ENCODE measurements at regions not wholly inside any gene's neighbourhood (a gene's known extent, or its start where the extent isn't known, plus 50 kb on each side); places are given as distances from the start of the nearest gene placed in this dataset.
"Not testable (repeated sequence)": the region's sequence is repeated elsewhere in the genome, so short reads cannot be mapped to it uniquely, and the experiment has no call there.

- FAIRE-seq: not testable (repeated sequence)
Measured at GRCh38 chr22:48911067-48911466, 916.6 kb downstream of the BRD1 start.

DNA sequence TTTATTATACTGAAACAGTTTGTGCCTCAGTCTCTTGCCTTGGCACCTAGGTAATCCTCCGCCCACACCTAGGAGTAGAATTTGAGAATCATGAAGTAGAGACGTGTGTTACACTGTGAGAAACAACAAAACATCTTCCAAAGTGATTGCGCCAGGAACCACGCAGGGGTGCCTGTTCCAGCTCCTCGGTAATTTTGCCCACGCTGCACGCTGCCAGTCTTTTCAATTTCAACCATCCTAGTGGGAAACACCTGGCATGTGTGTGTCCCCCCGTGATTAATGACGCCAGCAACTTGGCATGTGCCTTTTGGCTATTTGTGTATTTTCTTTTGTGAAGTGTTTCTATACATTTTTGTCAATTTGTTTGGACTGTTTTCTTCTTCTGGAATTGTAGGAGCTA lies 919.1 kb downstream of the BRD1 start:
- FAIRE-seq: no peak

GRCh38 chr22:48907591-48907990 lies 920.1 kb downstream of the BRD1 start:
- no peak for FAIRE-seq

GRCh38 chr22:48906216-48906835 lies 921.3 kb downstream of the BRD1 start:
- FAIRE-seq: no peak

DNA sequence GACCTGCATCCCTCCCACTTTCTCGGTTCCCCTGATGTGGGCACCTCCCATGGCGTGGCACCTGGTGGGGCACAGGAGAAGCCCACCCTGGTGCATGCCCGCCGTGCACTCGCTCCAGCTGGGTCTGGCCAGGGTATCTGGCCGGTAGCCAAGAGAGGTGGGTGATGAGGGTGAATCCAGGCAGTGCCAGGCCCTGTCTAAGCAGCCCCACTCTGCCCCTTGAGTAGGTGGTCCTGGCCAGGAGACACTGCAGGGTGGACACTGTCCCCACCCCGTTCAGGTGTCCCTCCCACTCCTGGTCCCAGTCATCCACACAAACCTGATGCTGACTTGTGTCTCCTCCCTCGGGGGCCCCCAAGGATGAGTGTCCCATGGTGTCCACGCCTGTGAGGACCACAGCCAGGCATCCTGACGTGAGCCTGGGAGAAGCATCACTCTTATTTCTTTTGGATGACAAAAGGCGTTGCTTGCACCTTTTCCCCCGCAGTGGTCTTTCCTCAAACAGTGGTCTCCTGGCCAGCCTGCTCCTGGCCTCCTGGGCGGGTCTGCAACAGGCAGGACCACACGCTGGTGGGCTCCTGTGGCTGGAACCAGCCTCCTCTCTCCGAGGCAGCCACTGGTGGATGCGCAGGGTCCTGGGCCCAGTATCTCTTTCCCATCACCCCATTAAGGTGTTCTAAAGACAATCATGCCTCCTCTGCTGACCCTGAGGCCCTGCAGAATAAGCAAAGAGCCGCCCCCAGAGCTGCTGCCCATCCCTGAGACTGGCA lies 922.3 kb downstream of the BRD1 start:
- no peak for FAIRE-seq

- no peak for FAIRE-seq
Measured at GRCh38 chr22:48902983-48903650, 924.6 kb downstream of the BRD1 start.

DNA sequence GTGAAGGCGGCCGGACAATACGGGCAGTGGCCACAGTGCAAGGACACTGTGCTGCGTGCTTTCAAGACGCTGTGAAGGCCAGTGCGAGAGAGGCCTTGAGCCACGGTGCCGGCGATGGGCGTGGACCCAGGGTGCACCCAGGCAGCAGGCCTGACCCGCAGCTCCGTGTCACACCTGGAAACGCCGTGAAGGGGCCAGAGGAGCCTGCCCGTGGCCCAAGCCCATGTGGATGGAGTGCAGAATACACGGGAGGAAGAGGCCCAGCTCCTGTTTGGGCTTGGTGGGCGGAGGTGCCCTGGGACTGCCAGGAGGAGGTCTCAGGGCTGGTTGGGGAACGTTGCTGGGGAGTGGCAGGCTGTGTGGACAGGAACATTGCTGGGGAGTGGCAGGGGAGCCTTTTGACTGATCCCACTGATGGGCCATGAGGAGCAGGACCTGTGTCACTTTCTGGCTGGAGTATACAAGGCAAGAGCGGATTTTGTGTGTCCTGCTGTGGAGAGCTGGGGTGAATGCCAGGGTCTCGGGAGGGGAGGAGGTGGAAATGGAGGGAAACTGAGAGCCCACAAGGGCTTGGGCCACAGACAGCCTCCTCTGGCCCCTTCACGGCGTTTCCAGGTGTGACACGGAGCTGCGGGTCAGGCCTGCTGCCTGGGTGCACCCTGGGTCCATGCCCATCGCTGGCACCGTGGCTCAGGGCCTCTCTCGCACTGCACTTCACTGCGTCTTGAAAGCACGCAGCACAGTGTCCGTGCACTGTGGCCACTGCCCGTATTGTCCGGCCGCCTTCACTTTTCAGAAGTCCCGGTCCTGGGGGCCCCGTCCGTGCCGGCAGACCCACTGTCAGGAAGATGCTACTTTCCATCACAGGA lies 925.4 kb downstream of the BRD1 start:
- FAIRE-seq: no peak

- no peak for FAIRE-seq
Measured at GRCh38 chr22:48901324-48901723, 926.3 kb downstream of the BRD1 start.

DNA sequence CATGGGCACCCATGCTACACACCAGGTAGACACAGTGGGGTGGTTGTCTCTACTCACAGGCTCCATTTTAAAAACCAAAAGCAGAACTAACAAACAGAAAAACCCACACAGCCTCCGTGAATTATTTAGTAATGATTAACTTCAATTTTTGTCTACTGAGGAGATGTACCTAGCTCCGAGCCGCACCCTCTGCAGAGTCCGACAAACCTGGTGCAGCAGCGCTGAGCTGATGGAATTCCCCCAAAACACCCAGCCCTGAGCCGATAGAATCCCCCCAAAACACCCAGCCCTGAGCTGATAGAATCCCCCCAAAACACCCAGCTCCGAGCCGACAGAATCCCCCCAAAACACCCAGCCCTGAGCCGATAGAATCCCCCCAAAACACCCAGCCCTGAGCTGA lies 927.0 kb downstream of the BRD1 start:
- no peak for FAIRE-seq

- FAIRE-seq: no peak
Measured at GRCh38 chr22:48900327-48900597, 927.4 kb downstream of the BRD1 start.

DNA sequence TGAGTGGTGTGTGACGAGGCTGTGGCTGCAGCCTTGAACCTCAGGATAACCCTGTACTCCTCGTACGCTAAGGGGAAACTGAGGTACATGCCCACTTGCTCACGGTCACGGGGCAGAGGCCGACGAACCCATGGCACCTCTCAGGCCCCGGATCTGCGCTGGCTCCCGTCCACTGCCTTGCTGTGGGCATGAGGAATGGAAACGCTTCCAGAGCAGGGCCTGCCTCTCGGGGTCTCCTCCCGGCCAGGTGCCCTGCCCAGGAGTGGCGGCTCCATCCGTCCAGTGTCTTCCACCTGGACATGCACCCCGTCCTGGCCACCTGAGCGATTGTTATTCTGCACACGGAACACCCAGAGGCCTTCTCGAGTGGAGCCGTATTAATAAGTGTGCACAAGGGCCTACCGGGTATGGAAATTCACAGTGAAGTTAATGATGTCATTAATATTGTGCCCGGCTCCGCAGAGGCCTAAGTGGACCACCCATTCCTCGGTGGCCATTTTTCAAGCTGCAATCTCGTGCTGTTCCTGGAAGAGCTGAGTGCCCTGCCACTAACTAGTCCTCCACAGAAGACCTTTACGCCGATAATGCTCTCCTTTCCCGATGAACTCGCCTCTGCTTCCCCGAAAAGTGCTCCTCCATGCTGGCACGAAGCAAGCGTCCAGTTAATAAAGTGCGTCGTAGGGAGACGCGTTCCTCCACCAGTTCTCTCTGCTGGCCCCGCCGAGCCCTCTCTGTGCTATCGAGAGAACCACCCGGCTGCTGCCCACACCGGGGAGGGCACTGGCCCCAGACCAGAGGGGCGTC lies 927.9 kb downstream of the BRD1 start:
- FAIRE-seq: no peak

DNA sequence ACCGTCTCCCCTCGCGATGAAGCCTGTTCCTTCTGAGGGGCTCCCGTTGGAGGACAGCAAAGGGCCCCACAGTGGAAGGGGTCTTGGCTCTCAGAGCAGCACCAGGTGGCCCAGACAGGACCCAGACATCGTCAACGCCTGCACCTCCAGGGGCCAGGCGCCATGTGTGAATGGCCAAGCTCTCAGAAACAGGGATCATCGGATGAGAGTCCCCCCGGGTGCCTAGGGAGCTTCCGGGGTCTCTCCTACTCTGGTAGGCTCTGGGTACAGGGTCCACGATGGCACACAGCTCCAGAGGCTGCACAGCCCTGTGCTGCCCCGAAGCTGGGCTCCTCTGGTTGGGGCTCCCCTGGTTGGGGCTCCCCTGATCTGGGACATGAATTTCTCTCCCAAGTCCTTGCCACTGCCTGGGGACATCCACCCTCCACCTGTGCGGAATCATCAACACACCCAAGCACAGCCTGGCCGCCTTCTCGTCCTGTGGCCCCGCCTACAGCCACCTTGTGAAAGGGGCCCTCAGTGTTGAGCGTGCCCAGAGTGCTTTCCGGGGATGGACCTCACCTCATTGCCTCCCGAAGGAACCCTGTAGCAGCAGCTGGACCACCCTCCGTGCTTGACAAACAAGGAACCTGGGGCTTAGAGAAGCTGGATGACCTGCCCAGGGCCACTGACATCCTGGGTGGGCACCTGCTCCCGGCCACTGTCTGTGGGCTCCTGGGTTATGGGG lies 929.0 kb downstream of the BRD1 start:
- no peak for FAIRE-seq

DNA sequence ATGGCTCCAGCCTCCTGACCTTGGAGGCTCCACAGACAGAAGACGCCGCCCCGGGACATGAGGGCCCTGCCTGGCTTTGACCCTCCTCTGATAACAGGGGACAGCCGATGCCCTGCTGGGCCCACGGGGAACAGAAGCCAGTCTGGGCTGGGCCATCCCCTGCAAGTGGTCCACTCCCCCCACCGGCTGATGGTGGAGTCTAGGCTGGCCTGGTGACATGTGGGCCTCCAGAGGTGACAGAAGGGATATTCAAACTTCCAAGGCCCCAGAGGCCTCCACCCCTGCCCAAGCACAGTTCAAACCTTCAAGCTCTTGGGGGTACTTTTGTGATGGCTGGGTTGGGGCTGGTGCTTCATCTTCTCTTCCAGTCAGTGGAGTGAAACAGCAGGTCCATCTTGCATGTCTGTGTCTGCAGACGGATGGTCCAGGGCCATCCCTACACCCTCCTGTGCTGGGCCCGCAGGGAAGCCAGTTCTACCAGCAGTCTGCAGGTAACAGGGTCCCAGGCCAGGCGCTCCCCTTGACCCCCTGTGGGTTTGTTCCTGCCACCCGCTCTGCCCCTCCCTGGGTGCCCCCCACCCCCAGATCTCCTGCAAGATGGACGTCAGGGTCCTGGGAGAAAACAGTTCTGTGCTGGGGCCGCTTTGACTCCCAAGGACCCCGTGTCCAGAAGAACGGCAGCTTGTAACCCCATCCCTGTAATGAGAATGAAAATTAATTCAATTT lies 929.9 kb downstream of the BRD1 start:
- no peak for FAIRE-seq

DNA sequence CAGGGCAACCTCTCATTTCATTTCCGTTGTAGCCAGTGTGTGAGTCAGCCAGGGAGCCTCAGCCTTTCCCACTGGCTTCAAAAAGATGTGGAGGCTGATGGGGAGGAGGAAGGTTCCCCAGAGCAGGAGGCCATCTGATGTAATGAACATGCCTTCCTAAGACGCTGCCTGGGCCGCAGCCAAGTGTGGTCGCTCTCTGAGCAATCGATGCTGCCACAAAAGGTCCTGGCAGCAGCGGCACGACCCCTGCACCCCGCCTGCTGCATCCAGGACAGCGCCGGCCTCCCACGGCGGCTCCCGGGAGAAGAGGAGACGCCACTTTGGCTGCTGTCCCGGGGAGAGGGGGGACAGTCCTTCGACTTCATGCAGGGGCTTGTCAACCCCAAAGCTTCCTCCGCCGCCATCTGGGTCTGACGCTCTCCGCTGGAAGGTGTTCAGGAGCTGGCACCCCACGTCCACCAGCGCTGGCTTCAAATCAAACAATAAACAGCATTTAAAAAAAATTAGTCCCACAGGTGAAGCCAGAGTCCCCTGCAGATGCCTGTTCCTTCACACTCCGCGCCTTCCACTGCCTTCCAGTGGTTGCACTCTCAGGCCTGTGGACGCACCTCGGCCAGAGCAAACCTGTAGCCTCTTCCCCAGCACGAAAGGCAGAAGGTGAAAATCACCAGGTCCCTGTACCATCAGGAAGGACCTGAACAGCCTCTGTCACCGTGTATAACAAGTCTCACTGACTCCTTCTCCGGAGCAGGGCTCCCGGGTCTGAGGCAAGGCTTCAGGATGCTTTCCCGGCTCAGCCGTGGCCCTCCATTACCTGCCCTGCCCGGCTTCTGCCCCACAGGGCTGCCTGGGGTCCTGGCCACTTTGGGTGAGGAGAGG lies 930.7 kb downstream of the BRD1 start:
- no peak for FAIRE-seq

GRCh38 chr22:48895831-48896765 lies 931.6 kb downstream of the BRD1 start:
- FAIRE-seq: no peak

- FAIRE-seq: no peak
Measured at GRCh38 chr22:48895336-48895735, 932.3 kb downstream of the BRD1 start.

DNA sequence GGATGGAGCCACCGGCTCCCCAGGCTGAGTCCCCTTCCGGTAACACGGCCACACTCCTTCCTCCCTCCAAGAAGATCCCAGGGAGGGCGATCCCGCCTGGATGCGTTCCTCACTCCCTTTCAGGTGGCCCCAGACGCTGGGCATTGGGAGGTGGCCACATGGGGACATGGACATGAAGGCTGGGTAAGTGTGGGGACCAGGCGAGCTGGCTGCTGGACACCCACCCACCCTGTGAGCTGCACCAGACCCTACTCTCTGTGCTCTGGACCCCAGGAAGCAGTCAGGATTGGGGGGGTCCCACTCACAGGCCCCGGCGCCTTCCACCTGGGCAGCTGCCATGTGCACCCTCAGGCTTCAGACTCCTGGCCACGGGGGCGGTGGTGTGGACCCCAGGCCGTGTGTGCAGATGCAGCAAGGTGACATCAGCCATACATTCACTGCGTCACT lies 932.8 kb downstream of the BRD1 start:
- FAIRE-seq: no peak

GRCh38 chr22:48894064-48894671 lies 933.5 kb downstream of the BRD1 start:
- FAIRE-seq: no peak
